ENCODE measurements at regions not wholly inside any gene's neighbourhood (a gene's known extent, or its start where the extent isn't known, plus 50 kb on each side); places are given as distances from the start of the nearest gene placed in this dataset.

DNA sequence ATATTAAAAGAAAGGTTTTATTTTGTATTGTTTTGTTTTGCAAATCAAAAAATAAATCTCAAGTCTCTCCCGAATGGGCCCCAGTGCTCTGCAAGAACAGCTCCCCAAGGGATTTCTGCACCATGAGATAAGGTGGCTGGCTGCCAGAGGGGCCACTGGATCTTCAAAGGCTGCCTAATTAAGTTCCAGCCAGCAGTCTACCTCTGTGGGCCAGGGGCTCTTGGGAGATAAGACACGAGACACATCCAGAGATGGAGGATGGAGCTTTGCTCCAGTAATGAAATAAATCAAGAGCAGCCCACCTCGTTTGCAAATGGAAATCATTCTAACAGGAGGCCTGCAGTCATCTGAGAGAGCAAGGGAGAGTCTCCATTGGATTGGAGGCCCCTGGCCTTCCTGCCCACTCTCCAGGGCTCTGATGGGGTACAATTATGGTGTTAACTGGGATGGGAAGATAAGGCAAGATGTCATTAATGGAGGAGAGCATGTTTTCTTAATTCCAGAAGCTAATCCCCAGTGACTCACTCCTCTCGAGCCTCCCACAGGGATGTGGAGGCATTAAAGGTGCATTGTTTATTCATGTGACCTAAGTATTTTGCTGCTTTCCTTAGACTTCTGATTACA is 155.2 kb upstream of the KAZN start:
- CTCF ChIA-PET = no interaction called here

DNA sequence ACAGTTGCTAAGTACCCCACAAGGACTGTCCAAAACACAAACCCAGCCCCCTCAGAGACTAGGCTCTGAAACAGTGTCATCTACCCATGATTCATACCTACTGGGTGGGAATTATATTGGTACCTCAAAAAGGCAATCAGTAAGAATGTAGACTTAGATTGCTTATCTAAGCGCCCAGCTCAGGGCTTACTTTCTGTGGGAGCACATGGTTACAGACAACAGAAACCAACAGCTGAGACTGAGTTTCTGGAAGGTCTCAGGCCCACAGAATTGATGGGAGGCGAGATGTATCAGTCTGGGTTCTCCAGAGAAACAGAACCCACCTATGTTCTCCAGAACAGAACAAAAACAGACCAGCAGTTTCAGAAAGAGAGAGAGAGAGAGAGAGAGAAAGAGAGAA is 147.3 kb upstream of the KAZN start:
- ChIA-PET POLR2A (no interaction called here), CTCF (no interaction called here)
- no peak for FAIRE-seq
- ATAC-seq = no peak
- WGBS (ENCODE audit: missing lambda C conversion rate) = 5% methylated on average over 2 of the region's 2 CpGs
- Histone ChIP-seq H3K27ac (no peak overlapping the region), H3K4me2 (no peak overlapping the region), H3K4me3 (no peak overlapping the region), H3K9me3 (no peaks in the 10 kb centered on the region), H3K4me1 (no peaks in the 10 kb centered on the region)
- DNase-seq (ENCODE audit: low read depth in 1 of 2, low spot score in 1 of 2) = no peak
- TF ChIP-seq JUNB (IDR thresholded peaks at IDR 0.05) (no peak), NFE2L2 (conservative IDR thresholded peaks at IDR 0.05; ENCODE audit: low read length) (no peak), EHF (CRISPR knock-in tag; IDR thresholded peaks at IDR 0.05) (no peak), HEYL (CRISPR knock-in tag; IDR thresholded peaks at IDR 0.05) (no peak), CBX2 (IDR thresholded peaks at IDR 0.05; ENCODE audit: borderline replicate concordance, low read depth) (no peak), POLR2AphosphoS2 (conservative IDR thresholded peaks at IDR 0.05; ENCODE audit: low read length) (no peak), RNF2 (IDR thresholded peaks at IDR 0.05; ENCODE audit: borderline replicate concordance, low read depth) (no peak), SMC3 (IDR thresholded peaks at IDR 0.05) (no peak), CHD4 (IDR thresholded peaks at IDR 0.05; ENCODE audit: borderline replicate concordance) (no peak), KDM5A (IDR thresholded peaks at IDR 0.05) (no peak), ESRRA (IDR thresholded peaks at IDR 0.05; ENCODE audit: borderline replicate concordance, low read length) (no peak), POLR2A (IDR thresholded peaks at IDR 0.05; ENCODE audit: low read length) (no peak), TP53 (CRISPR knock-in tag; IDR thresholded peaks at IDR 0.05) (no peak), EHMT2 (IDR thresholded peaks at IDR 0.05; ENCODE audit: low read depth) (no peak), FOXS1 (CRISPR knock-in tag; IDR thresholded peaks at IDR 0.05) (no peak), FOSB (CRISPR knock-in tag; IDR thresholded peaks at IDR 0.05) (no peak), ZNF302 (CRISPR knock-in tag; IDR thresholded peaks at IDR 0.05) (no peak)
- TF ChIP-seq, protein P1, sequence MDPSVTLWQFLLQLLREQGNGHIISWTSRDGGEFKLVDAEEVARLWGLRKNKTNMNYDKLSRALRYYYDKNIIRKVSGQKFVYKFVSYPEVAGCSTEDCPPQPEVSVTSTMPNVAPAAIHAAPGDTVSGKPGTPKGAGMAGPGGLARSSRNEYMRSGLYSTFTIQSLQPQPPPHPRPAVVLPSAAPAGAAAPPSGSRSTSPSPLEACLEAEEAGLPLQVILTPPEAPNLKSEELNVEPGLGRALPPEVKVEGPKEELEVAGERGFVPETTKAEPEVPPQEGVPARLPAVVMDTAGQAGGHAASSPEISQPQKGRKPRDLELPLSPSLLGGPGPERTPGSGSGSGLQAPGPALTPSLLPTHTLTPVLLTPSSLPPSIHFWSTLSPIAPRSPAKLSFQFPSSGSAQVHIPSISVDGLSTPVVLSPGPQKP (IDR thresholded peaks at IDR 0.05; ENCODE audit: low read depth, low read length) = no peak
- TF ChIP-seq, protein P2, sequence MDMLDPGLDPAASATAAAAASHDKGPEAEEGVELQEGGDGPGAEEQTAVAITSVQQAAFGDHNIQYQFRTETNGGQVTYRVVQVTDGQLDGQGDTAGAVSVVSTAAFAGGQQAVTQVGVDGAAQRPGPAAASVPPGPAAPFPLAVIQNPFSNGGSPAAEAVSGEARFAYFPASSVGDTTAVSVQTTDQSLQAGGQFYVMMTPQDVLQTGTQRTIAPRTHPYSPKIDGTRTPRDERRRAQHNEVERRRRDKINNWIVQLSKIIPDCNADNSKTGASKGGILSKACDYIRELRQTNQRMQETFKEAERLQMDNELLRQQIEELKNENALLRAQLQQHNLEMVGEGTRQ (IDR thresholded peaks at IDR 0.05) = no peak

More for the DNA sequence above, 155.2 kb upstream of the KAZN start:
- no peaks in the 10 kb centered on the region for H3K9me3 ChIP-seq
- no peak overlapping the region for H3K4me3 ChIP-seq
- DNase-seq (ENCODE audit: low read depth in 1 of 2, low spot score in 1 of 2) (no peak), FAIRE-seq (no peak), ATAC-seq (no peak)
- POLR2A ChIA-PET = no interaction called here
- TF ChIP-seq MAFK (IDR thresholded peaks at IDR 0.05; ENCODE audit: partially characterized antibody) (no peak), HEYL (CRISPR knock-in tag; IDR thresholded peaks at IDR 0.05) (no peak), ZSCAN20 (CRISPR knock-in tag; IDR thresholded peaks at IDR 0.05) (no peak)
- TF ChIP-seq, protein P3, sequence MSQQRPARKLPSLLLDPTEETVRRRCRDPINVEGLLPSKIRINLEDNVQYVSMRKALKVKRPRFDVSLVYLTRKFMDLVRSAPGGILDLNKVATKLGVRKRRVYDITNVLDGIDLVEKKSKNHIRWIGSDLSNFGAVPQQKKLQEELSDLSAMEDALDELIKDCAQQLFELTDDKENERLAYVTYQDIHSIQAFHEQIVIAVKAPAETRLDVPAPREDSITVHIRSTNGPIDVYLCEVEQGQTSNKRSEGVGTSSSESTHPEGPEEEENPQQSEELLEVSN (IDR thresholded peaks at IDR 0.05; ENCODE audit: borderline replicate concordance, low read depth) = no peak
- no peaks in the 10 kb centered on the region for H3K4me1 ChIP-seq
- 1% methylated on average over 4 of the region's 4 CpGs for WGBS (ENCODE audit: missing lambda C conversion rate)
- H3K27ac ChIP-seq = no peak overlapping the region
- H3K4me2 ChIP-seq = no peak overlapping the region

DNA sequence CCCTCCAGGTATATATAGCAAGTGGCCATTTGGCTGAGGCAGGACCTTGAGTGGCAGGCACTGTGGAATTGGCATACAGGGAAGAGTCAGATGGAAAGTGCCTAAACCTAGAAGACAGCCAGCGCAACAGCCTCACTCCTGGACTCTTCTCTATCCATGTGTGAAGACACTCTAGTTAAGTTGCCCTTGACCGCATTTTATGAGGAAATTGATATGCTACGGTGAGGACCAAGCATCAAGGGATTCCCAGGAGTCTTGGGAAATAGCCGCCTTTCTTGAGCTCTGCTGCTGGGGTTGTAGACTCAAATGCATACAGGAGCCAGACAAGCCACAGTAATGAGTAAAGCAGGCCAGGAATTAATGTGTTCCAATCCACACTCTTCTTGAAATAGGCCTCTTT is 145.9 kb upstream of the KAZN start:
- Histone ChIP-seq H3K9me3 (no peaks in the 10 kb centered on the region), H3K4me3 (no peak overlapping the region), H3K4me1 (no peaks in the 10 kb centered on the region), H3K4me2 (no peak overlapping the region), H3K27ac (no peak overlapping the region)
- ATAC-seq (no peak), FAIRE-seq (no peak), DNase-seq (ENCODE audit: low read depth in 1 of 2, low spot score in 1 of 2) (no peak)
- POLR2A ChIA-PET = no interaction called here
- CTCF ChIA-PET = no interaction called here
- TF ChIP-seq, protein P2 (IDR thresholded peaks at IDR 0.05) = no peak
- TF ChIP-seq MAFK (IDR thresholded peaks at IDR 0.05; ENCODE audit: partially characterized antibody) = no peak
- TF ChIP-seq HOXB13 (CRISPR knock-in tag; IDR thresholded peaks at IDR 0.05; ENCODE audit: low read depth) = no peak
- 21% methylated on average over 4 of the region's 4 CpGs for WGBS (ENCODE audit: missing lambda C conversion rate)
